ENCODE measurements at regions not wholly inside any gene's neighbourhood (a gene's known extent, or its start where the extent isn't known, plus 50 kb on each side); places are given as distances from the start of the nearest gene placed in this dataset.
A peak's percentile ranks its signal among the peaks of the same experiment; 100 is the strongest.

DNA sequence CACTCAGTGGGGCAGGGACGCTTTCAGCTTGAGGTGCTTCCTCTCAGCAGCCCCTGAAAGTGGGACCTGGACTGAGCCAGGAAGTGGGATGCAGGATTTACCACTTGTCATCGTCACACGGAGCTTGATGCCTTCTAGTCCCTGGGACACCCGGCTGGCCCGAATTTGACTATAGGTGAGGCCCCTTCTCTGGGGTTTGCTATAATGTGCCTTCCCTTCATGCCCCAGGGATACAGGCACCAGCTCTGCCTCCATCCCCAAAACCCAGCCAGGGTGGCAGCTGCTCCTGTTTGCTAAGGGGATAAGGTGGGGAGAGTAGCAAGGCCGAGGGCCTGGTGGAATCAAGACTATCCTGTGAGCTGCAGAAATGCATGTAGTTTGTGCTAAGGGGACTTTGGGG, 235.0 kb downstream of the GLRX3 start:
- no peak for DNase-seq (ENCODE audit: low spot score)

DNA sequence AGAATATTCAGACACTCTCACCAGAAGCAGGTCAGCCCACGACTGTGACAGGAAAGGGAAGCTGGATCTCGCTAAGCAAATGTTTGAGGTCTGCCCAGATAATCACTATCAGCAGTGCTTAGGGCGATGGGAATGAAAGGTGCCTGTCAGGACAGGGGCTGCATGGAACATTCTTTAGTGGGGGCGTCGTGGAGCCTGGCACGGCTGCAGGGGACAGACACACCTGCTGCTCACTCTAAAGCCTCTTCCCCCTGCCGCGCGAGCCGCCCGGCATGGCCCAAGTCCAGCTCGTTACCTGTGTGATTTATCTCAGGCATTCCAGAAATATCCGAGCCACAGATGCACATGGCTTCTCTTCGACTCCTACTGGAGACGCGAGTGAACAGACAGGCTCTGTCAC, 235.5 kb downstream of the GLRX3 start:
- DNase-seq (ENCODE audit: low spot score), result no peak

- DNase-seq (ENCODE audit: low spot score), result no peak
Measured at GRCh38 chr10:130372222-130372621, 236.0 kb downstream of the GLRX3 start.

DNA sequence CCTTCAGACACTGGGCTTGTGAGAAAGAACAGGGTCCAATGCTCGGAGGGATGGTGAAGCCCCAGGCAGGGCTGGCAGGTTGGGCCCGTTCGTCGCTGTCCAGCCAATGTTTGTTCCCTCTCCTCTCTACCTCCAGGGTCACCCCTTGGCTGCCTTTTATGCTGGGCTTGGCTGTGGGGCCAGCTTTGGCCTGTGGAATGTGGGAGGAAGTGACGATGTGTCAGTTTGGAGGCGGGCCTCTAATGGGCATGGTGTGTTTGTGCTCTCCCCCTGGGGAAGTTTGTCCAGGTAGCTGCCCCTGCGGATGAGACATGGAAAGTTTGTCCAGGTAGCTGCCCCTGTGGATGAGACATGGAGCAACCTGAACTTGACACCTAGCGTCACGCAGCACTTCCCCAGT, 236.7 kb downstream of the GLRX3 start:
- DNase-seq (ENCODE audit: low spot score), result no peak

GRCh38 chr10:130377986-130378540, 241.9 kb downstream of the GLRX3 start:
- DNase-seq (ENCODE audit: low spot score), result no peak

GRCh38 chr10:130378556-130379400, 242.6 kb downstream of the GLRX3 start:
- peak; percentile 11 for DNase-seq (ENCODE audit: low spot score)

- DNase-seq (ENCODE audit: low spot score), result no peak
Measured at GRCh38 chr10:130380056-130380455, 243.9 kb downstream of the GLRX3 start.

GRCh38 chr10:130382031-130382430, 245.8 kb downstream of the GLRX3 start:
- DNase-seq (ENCODE audit: low spot score), result no peak

GRCh38 chr10:130387936-130388580, 251.9 kb downstream of the GLRX3 start:
- no peak for DNase-seq (ENCODE audit: low spot score)

DNA sequence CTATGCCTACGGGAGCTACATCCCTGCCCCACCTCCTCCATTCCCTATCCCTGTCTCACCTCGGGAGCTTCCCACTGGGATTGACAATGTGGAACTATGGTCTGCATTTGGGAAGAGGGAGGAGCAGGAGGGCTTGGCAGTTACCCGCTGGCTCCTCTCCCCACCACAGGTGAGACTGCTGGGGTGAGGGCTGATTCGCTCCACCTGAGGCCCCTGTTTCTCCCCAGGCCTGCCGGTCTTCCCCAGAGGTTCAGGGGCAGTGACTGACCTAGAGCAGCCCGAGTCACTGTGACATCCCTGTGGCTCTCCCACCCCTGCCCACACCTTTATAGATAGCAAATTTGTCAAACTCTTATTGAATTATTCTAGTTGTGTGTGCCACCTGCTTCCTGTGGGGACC, 252.6 kb downstream of the GLRX3 start:
- no peak for DNase-seq (ENCODE audit: low spot score)

- DNase-seq (ENCODE audit: low spot score), result no peak
Measured at GRCh38 chr10:130389906-130390305, 253.7 kb downstream of the GLRX3 start.

- no peak for DNase-seq (ENCODE audit: low spot score)
Measured at GRCh38 chr10:130392031-130392430, 255.8 kb downstream of the GLRX3 start.

- DNase-seq (ENCODE audit: low spot score), result no peak
Measured at GRCh38 chr10:130393342-130393741, 257.2 kb downstream of the GLRX3 start.

DNA sequence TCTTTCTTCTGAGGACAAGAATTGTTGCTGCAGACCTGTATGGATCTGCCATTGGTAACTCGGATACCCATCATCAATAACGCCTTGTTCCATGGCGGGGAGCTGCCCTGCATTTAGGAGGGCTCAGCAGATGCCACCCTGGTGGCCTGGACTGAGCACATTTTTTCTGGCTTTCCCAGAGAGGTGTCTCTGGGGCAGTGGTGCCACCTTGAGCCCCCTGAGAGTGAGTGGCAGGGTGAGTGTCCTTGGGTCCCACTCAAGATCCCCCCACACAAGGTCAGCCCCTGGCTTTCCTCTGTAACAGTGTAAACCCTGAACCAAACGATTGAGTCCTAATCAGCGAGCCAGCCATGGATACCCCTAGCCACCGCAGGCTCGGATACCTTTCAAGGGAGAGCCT, 258.6 kb downstream of the GLRX3 start:
- no peak for DNase-seq (ENCODE audit: low spot score)

DNA sequence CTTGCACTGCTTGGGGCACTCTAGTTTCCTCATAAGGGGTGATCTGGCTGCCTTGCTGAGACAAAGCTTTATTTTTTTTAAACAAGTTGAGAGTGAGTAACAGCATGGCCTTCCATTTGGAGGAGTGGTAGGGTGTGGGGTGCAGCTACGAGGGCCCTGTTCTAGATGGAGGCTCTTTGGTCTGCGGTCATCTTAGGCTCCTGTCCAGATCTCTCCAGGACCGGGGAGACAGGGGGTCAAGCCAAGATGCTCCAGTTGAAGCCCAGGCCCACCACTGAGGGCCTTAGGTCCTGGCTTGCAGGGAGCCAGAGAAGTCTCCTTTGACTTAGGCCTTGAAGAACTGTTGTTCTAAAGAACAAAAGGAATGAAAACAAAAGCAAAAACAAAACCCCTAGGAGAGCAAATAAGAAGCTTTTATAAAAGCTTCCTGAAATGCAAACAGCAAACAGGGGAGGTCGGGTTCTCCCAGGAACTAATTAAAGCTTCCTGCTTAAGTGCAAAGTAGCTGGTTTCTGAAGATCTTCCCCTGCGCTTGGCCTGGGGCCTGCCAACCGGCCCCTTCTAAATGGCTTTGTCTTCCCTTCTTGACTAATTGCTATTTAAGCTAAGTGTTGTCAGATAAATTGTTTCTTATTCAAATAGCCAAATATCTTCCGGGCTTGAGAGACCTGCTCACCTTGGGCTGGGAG, 259.2 kb downstream of the GLRX3 start:
- no peak for DNase-seq (ENCODE audit: low spot score)

- DNase-seq (ENCODE audit: low spot score), result no peak
Measured at GRCh38 chr10:130396044-130396443, 259.9 kb downstream of the GLRX3 start.

- no peak for DNase-seq (ENCODE audit: low spot score)
Measured at GRCh38 chr10:130398090-130398994, 262.2 kb downstream of the GLRX3 start.

- DNase-seq (ENCODE audit: low spot score), result no peak
Measured at GRCh38 chr10:130399425-130399950, 263.3 kb downstream of the GLRX3 start.

GRCh38 chr10:130400890-130401289, 264.7 kb downstream of the GLRX3 start:
- no peak for DNase-seq (ENCODE audit: low spot score)

DNA sequence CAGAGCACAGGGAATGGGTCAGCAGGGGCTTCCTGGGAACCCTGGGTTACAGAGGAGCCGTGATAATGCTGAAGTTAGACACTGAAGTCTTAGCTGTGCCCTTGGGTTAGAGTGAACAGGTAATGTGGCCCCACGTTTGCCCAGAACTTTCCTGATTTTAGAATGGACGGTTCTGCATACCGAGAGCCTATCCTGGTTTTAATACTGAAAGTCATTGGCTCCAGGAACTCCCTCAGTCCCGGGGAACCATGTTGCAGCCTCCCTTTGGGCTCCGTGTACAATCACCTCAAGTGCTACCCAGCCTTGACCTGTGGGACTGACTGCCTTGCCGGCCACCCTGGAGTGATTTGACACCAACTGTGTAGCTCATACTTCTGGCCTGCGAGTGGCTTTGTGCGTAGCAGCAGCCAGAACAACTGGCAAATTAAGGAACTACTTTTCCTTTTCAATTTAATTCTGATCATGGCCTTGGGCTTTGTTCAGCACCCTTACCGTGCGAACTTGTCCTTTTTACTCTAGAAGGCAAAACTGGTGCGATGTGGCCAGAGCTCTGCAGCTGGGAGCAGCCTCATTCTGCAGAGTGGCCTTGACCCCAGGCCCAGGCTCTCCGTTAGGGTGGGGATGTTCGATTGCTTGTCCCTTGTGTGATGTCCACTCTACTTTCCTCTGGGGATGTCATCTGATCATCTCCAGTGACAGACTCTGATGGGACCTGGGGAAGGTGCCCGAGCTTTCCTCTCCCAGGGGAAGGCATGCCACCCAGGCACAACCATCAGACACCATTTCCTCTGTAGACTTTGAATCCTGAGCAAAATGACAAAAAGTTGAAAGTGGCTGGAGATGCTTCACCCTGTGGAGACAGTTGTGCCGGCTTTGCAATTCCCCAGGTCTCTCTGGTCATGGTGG, 265.9 kb downstream of the GLRX3 start:
- no peak for DNase-seq (ENCODE audit: low spot score)
